ENCODE measurements at regions not wholly inside any gene's neighbourhood (a gene's known extent, or its start where the extent isn't known, plus 50 kb on each side); places are given as distances from the start of the nearest gene placed in this dataset.
"Not testable (repeated sequence)": the region's sequence is repeated elsewhere in the genome, so short reads cannot be mapped to it uniquely, and the experiment has no call there.

DNA sequence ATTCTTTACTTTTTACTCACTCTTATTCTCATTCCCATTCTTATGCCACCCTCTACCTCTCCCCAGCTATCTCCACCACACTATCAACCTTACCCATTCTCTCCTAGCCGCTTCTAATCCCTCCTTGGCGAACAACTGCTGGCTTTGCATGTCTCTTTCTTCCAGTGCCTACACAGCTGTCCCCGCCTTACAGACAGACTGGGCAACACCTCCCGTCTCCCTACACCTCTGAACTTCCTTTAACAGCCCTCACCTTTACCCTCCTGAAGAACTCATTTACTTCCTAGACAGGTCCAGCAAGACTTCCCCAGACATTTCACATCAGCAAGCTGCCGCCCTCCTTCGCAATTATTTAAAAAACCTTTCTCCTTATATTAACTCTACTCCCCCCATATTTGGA lies 274.9 kb upstream of the GRID2 start:
- WGBS, 2 donors (ENCODE audit: extremely low coverage in 2 of 2, insufficient read length in 2 of 2, insufficient replicate concordance in 1 of 2), result 100% methylated on average over 1 of the region's 6 CpGs; no CpG with 5 or more reads in 1 of the 2 donors
- not testable (repeated sequence) for H2AFZ ChIP-seq (ENCODE audit: low read length); DNase-seq (ENCODE audit: low spot score); H3K27ac ChIP-seq (replicated peaks; ENCODE audit: low read length); H3K4me3 ChIP-seq (ENCODE audit: low read length in 2 of 2); H3K18ac ChIP-seq (ENCODE audit: low read length); H3K14ac ChIP-seq (ENCODE audit: low read length); H3K36me3 ChIP-seq (replicated peaks in 1 of 2; ENCODE audit: control insufficient read depth in 2 of 2, insufficient read depth in 2 of 2, low read length in 2 of 2); H3K4ac ChIP-seq (ENCODE audit: low read length); H3K23ac ChIP-seq (ENCODE audit: low read depth, low read length, poor library complexity); H3K4me2 ChIP-seq (ENCODE audit: insufficient read depth, low read length, poor library complexity, severe bottlenecking); H3K79me1 ChIP-seq (ENCODE audit: low read depth, low read length); H2BK120ac ChIP-seq (ENCODE audit: low read depth, low read length); H2AK5ac ChIP-seq (ENCODE audit: low read depth, low read length); H2BK15ac ChIP-seq (ENCODE audit: low read length); H3K9me3 ChIP-seq (replicated peaks in 1 of 2; ENCODE audit: control insufficient read depth in 2 of 2, insufficient read depth in 1 of 2, low read depth in 1 of 2, low read length in 2 of 2); H4K91ac ChIP-seq (ENCODE audit: low read depth, low read length, poor library complexity); H2BK5ac ChIP-seq (ENCODE audit: low read length); H3K27me3 ChIP-seq (ENCODE audit: control insufficient read depth in 3 of 3, insufficient read depth in 3 of 3, low read depth in 1 of 3, low read length in 3 of 3); H2BK12ac ChIP-seq (ENCODE audit: low read length); H4K8ac ChIP-seq (ENCODE audit: low read depth, low read length); H3K4me1 ChIP-seq (ENCODE audit: control insufficient read depth in 2 of 2, insufficient read depth in 1 of 2, low read depth in 1 of 2, low read length in 2 of 2); H3K9ac ChIP-seq (ENCODE audit: low read depth, low read length, poor library complexity)

DNA sequence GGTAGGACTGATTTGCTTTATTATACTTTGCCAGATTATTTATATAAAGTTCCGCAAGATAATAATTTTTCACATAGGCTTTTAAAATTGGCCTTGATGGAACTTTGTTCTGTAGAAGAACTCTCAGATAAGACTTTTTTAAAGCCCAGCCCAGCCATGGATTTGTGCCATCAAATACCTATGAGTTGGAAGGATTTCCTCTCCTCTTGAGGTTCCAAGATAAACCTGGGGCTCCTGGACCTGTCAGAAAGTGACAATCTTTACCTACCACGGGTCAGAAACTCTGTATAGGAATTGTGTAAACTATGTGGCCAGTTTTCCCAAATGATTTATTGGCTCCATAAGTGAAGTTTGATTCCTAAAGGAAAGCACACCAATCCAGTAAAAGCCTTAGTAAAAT lies 271.9 kb upstream of the GRID2 start:
- no peak overlapping the region for H4K8ac ChIP-seq (ENCODE audit: low read depth, low read length)
- H3K4me1 ChIP-seq (ENCODE audit: control insufficient read depth in 2 of 2, insufficient read depth in 1 of 2, low read depth in 1 of 2, low read length in 2 of 2), result no peaks in the 10 kb centered on the region
- H3K27me3 ChIP-seq (ENCODE audit: control insufficient read depth in 3 of 3, insufficient read depth in 3 of 3, low read depth in 1 of 3, low read length in 3 of 3), result no peaks in the 10 kb centered on the region
- no peak overlapping the region for H3K14ac ChIP-seq (ENCODE audit: low read length)
- no peak overlapping the region for H2BK120ac ChIP-seq (ENCODE audit: low read depth, low read length)
- no peak overlapping the region for H4K91ac ChIP-seq (ENCODE audit: low read depth, low read length, poor library complexity)
- H3K4me2 ChIP-seq (ENCODE audit: insufficient read depth, low read length, poor library complexity, severe bottlenecking), result no peak overlapping the region
- H2AFZ ChIP-seq (ENCODE audit: low read length), result no peak overlapping the region
- H2BK12ac ChIP-seq (ENCODE audit: low read length), result no peak overlapping the region
- no CpG with 5 or more reads among the region's 2 CpGs for WGBS, 2 donors (ENCODE audit: extremely low coverage in 2 of 2, insufficient read length in 2 of 2, insufficient replicate concordance in 1 of 2)
- H3K4ac ChIP-seq (ENCODE audit: low read length), result no peak overlapping the region
- DNase-seq (ENCODE audit: low spot score), result no peak
- H3K4me3 ChIP-seq (ENCODE audit: low read length in 2 of 2), result no peak overlapping the region
- H2AK5ac ChIP-seq (ENCODE audit: low read depth, low read length), result no peak overlapping the region
- no peaks in the 10 kb centered on the region for H3K36me3 ChIP-seq (replicated peaks in 1 of 2; ENCODE audit: control insufficient read depth in 2 of 2, insufficient read depth in 2 of 2, low read length in 2 of 2)
- peaks cover 1% of the 10 kb centered on the region for H3K79me1 ChIP-seq (ENCODE audit: low read depth, low read length)
- no peak overlapping the region for H3K27ac ChIP-seq (replicated peaks; ENCODE audit: low read length)
- no peak overlapping the region for H3K9ac ChIP-seq (ENCODE audit: low read depth, low read length, poor library complexity)
- H3K23ac ChIP-seq (ENCODE audit: low read depth, low read length, poor library complexity), result no peak overlapping the region
- H2BK15ac ChIP-seq (ENCODE audit: low read length), result no peak overlapping the region
- no peaks in the 10 kb centered on the region for H3K9me3 ChIP-seq (replicated peaks in 1 of 2; ENCODE audit: control insufficient read depth in 2 of 2, insufficient read depth in 1 of 2, low read depth in 1 of 2, low read length in 2 of 2)
- H3K18ac ChIP-seq (ENCODE audit: low read length), result no peak overlapping the region
- no peak overlapping the region for H2BK5ac ChIP-seq (ENCODE audit: low read length)

DNA sequence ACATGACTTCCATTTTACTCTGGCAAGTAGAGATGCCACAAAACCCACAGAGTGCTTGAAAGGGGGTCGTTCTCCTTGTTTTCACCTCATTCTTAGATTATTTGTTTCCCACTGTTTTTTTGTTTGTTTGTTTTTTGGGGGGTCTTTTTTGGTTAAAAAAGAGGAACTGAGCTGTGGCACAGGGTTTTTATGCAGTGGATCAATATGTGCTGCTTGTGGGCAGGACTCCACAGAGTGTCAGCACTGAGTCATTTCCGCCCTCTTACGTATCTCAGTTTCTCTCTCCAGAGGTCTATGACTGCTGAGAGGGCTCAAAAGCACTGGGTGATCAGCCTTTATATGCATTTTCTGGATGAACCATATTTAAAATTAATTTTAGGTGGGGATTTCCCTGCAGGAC lies 268.1 kb upstream of the GRID2 start:
- H3K14ac ChIP-seq (ENCODE audit: low read length), result no peak overlapping the region
- H2AFZ ChIP-seq (ENCODE audit: low read length), result no peak overlapping the region
- H4K91ac ChIP-seq (ENCODE audit: low read depth, low read length, poor library complexity), result no peak overlapping the region
- H3K4me1 ChIP-seq (ENCODE audit: control insufficient read depth in 2 of 2, insufficient read depth in 1 of 2, low read depth in 1 of 2, low read length in 2 of 2), result no peaks in the 10 kb centered on the region
- H3K4me2 ChIP-seq (ENCODE audit: insufficient read depth, low read length, poor library complexity, severe bottlenecking), result no peak overlapping the region
- H3K23ac ChIP-seq (ENCODE audit: low read depth, low read length, poor library complexity), result no peak overlapping the region
- H3K9me3 ChIP-seq (replicated peaks in 1 of 2; ENCODE audit: control insufficient read depth in 2 of 2, insufficient read depth in 1 of 2, low read depth in 1 of 2, low read length in 2 of 2), result no peaks in the 10 kb centered on the region
- no peak overlapping the region for H3K18ac ChIP-seq (ENCODE audit: low read length)
- no peaks in the 10 kb centered on the region for H3K79me1 ChIP-seq (ENCODE audit: low read depth, low read length)
- H2BK12ac ChIP-seq (ENCODE audit: low read length), result no peak overlapping the region
- H2AK5ac ChIP-seq (ENCODE audit: low read depth, low read length), result no peak overlapping the region
- H2BK120ac ChIP-seq (ENCODE audit: low read depth, low read length), result no peak overlapping the region
- no peaks in the 10 kb centered on the region for H3K27me3 ChIP-seq (ENCODE audit: control insufficient read depth in 3 of 3, insufficient read depth in 3 of 3, low read depth in 1 of 3, low read length in 3 of 3)
- no peak overlapping the region for H3K9ac ChIP-seq (ENCODE audit: low read depth, low read length, poor library complexity)
- H3K27ac ChIP-seq (replicated peaks; ENCODE audit: low read length), result no peak overlapping the region
- H2BK15ac ChIP-seq (ENCODE audit: low read length), result no peak overlapping the region
- H2BK5ac ChIP-seq (ENCODE audit: low read length), result no peak overlapping the region
- no CpG with 5 or more reads among the region's 3 CpGs for WGBS, 2 donors (ENCODE audit: extremely low coverage in 2 of 2, insufficient read length in 2 of 2, insufficient replicate concordance in 1 of 2)
- no peak overlapping the region for H3K4me3 ChIP-seq (ENCODE audit: low read length in 2 of 2)
- DNase-seq (ENCODE audit: low spot score), result no peak
- no peak overlapping the region for H3K4ac ChIP-seq (ENCODE audit: low read length)
- no peak overlapping the region for H4K8ac ChIP-seq (ENCODE audit: low read depth, low read length)
- H3K36me3 ChIP-seq (replicated peaks in 1 of 2; ENCODE audit: control insufficient read depth in 2 of 2, insufficient read depth in 2 of 2, low read length in 2 of 2), result no peaks in the 10 kb centered on the region

DNA sequence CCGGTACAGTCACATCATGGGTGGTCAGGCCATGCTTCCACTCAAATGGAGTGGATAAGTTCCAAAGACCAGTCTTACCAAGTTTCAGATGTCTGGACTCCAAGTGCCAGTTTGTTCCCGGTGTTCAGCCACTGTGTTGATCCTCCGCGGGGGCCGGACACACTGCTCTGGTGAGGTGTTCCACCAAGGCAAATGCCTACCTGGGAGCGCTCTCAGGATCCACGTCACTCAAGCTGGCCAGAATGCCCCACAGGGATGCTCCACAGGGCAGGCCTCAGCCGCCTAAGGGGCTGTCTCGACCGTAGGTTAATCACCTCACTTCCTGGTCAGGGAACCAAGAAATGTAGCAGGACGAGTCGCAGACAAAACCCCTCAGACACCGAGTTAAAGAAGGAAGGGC lies 258.0 kb upstream of the GRID2 start:
- Histone ChIP-seq H3K9ac (ENCODE audit: low read depth, low read length, poor library complexity) (no peak overlapping the region), H2BK120ac (ENCODE audit: low read depth, low read length) (no peak overlapping the region), H2BK15ac (ENCODE audit: low read length) (no peak overlapping the region), H3K27ac (replicated peaks; ENCODE audit: low read length) (no peak overlapping the region), H3K4me2 (ENCODE audit: insufficient read depth, low read length, poor library complexity, severe bottlenecking) (no peak overlapping the region), H3K4me3 (ENCODE audit: low read length in 2 of 2) (no peak overlapping the region), H3K4me1 (ENCODE audit: control insufficient read depth in 2 of 2, insufficient read depth in 1 of 2, low read depth in 1 of 2, low read length in 2 of 2) (no peaks in the 10 kb centered on the region), H3K36me3 (replicated peaks in 1 of 2; ENCODE audit: control insufficient read depth in 2 of 2, insufficient read depth in 2 of 2, low read length in 2 of 2) (no peaks in the 10 kb centered on the region), H3K14ac (ENCODE audit: low read length) (no peak overlapping the region), H3K9me3 (replicated peaks in 1 of 2; ENCODE audit: control insufficient read depth in 2 of 2, insufficient read depth in 1 of 2, low read depth in 1 of 2, low read length in 2 of 2) (no peaks in the 10 kb centered on the region), H3K27me3 (ENCODE audit: control insufficient read depth in 3 of 3, insufficient read depth in 3 of 3, low read depth in 1 of 3, low read length in 3 of 3) (no peaks in the 10 kb centered on the region), H3K4ac (ENCODE audit: low read length) (no peak overlapping the region), H4K91ac (ENCODE audit: low read depth, low read length, poor library complexity) (no peak overlapping the region), H2AK5ac (ENCODE audit: low read depth, low read length) (no peak overlapping the region), H2BK5ac (ENCODE audit: low read length) (no peak overlapping the region), H3K18ac (ENCODE audit: low read length) (no peak overlapping the region), H2AFZ (ENCODE audit: low read length) (no peak overlapping the region), H4K8ac (ENCODE audit: low read depth, low read length) (no peak overlapping the region), H2BK12ac (ENCODE audit: low read length) (no peak overlapping the region), H3K79me1 (ENCODE audit: low read depth, low read length) (no peaks in the 10 kb centered on the region), H3K23ac (ENCODE audit: low read depth, low read length, poor library complexity) (no peak overlapping the region)
- DNase-seq (ENCODE audit: low spot score), result no peak
- WGBS, 2 donors (ENCODE audit: extremely low coverage in 2 of 2, insufficient read length in 2 of 2, insufficient replicate concordance in 1 of 2), result no CpG with 5 or more reads among the region's 13 CpGs

Data from neuronal stem cell (in vitro differentiated cells).